Activated naive CD4-positive, alpha-beta T cell treated with anti-CD3 and anti-CD28 coated beads for 36 hours (primary cell): ENCODE measurements at regions not wholly inside any gene's neighbourhood (a gene's known extent, or its start where the extent isn't known, plus 50 kb on each side); places are given as distances from the start of the nearest gene placed in this dataset.
"Not testable (repeated sequence)": the region's sequence is repeated elsewhere in the genome, so short reads cannot be mapped to it uniquely, and the experiment has no call there.

ENCODE experiments used
- CTCF ChIA-PET: fragments of 350-600 bp; sonication (Branson Sonifier 250); formaldehyde crosslinking; loops from one replicate; lab custom pipeline; 2021; ENCODE audit warnings: antibody characterized with exemption; lab: Charles Lee
- DNase-seq: peaks from one replicate; pipeline ENCODE4 v3.0.0-alpha.2; 2020
- H3K27ac Mint-ChIP-seq: one replicate; pipeline ENCODE4 v1.8.0; 2021; ENCODE audit warnings: mild to moderate bottlenecking, mixed read lengths
- H3K27me3 Mint-ChIP-seq: one replicate; pipeline ENCODE4 v1.8.0; 2021; ENCODE audit warnings: low read depth, mixed read lengths
- H3K36me3 Mint-ChIP-seq: one replicate; pipeline ENCODE4 v1.8.0; 2021; ENCODE audit warnings: low read depth, mixed read lengths
- H3K4me1 Mint-ChIP-seq: one replicate; pipeline ENCODE4 v1.8.0; 2021; ENCODE audit warnings: low read depth, mixed read lengths
- H3K4me3 Mint-ChIP-seq: one replicate; pipeline ENCODE4 v1.8.0; 2021; ENCODE audit warnings: mild to moderate bottlenecking, moderate library complexity, mixed read lengths
- H3K9me3 Mint-ChIP-seq: one replicate; pipeline ENCODE4 v1.8.0; 2021; ENCODE audit warnings: mixed read lengths
- intact Hi-C: fragments of 100-400 bp; cut with micrococcal nuclease; formaldehyde crosslinking; loops from one replicate; pipeline ENCODE4 v1.15.1; 2023

- peak; percentile 5 for DNase-seq
- H3K27ac Mint-ChIP-seq = no peak overlapping the region
- CTCF ChIA-PET = no interaction called here
- H3K9me3 Mint-ChIP-seq = peaks cover 4% of the 10 kb centered on the region
- H3K4me1 Mint-ChIP-seq = no peaks in the 10 kb centered on the region
- H3K4me3 Mint-ChIP-seq = no peak overlapping the region
- intact Hi-C loops = no loop called here
- H3K27me3 Mint-ChIP-seq = peaks cover 2% of the 10 kb centered on the region
- no peaks in the 10 kb centered on the region for H3K36me3 Mint-ChIP-seq
These were observed 787.7 kb downstream of the MCTP2 start for GRCh38 chr15:95018888-95019545.

- peaks cover 2% of the 10 kb centered on the region for H3K27me3 Mint-ChIP-seq
- no peaks in the 10 kb centered on the region for H3K36me3 Mint-ChIP-seq
- H3K27ac Mint-ChIP-seq = no peak overlapping the region
- intact Hi-C loops = loop anchor here (10.0 kb wide), 1 partner anchor 435 kb away; no protein-coding TSS in a partner anchor
- H3K9me3 Mint-ChIP-seq = peaks cover 4% of the 10 kb centered on the region
- DNase-seq = no peak
- CTCF ChIA-PET = no interaction called here
- no peak overlapping the region for H3K4me3 Mint-ChIP-seq
- no peaks in the 10 kb centered on the region for H3K4me1 Mint-ChIP-seq
These were observed 788.5 kb downstream of the MCTP2 start for GRCh38 chr15:95019907-95020306.

GRCh38 chr15:95021816-95022215, 790.5 kb downstream of the MCTP2 start:
- intact Hi-C loops = loop anchor here (10.0 kb wide), 1 partner anchor 437 kb away; no protein-coding TSS in a partner anchor
- Mint-ChIP-seq H3K4me1 (no peaks in the 10 kb centered on the region), H3K4me3 (no peak overlapping the region), H3K9me3 (peaks cover 4% of the 10 kb centered on the region), H3K27me3 (peaks cover 5% of the 10 kb centered on the region), H3K36me3 (no peaks in the 10 kb centered on the region), H3K27ac (no peak overlapping the region)
- CTCF ChIA-PET = no interaction called here
- DNase-seq = no peak

GRCh38 chr15:95024351-95024750, 793.0 kb downstream of the MCTP2 start:
- Mint-ChIP-seq H3K36me3 (no peaks in the 10 kb centered on the region), H3K27me3 (peaks cover 9% of the 10 kb centered on the region), H3K9me3 (peaks cover 4% of the 10 kb centered on the region), H3K27ac (no peak overlapping the region), H3K4me1 (no peaks in the 10 kb centered on the region), H3K4me3 (no peak overlapping the region)
- intact Hi-C loops = loop anchor here (10.0 kb wide), 1 partner anchor 440 kb away; no protein-coding TSS in a partner anchor
- DNase-seq = no peak
- CTCF ChIA-PET = interaction anchor here (0.7 to 1.8 kb wide), 3 partner anchors 11 to 251 kb away, joined by 3 to 5 read pairs (median 3); no protein-coding TSS in a partner anchor

- no peak overlapping the region for H3K27ac Mint-ChIP-seq
- H3K4me3 Mint-ChIP-seq = no peak overlapping the region
- CTCF ChIA-PET = interaction anchor here (1.3 kb wide), 1 partner anchor 32 kb away, joined by 3 read pairs; no protein-coding TSS in a partner anchor
- intact Hi-C loops = loop anchor here (10.0 kb wide), 1 partner anchor 441 kb away; no protein-coding TSS in a partner anchor
- no peaks in the 10 kb centered on the region for H3K36me3 Mint-ChIP-seq
- H3K27me3 Mint-ChIP-seq = peaks cover 6% of the 10 kb centered on the region
- peaks cover 6% of the 10 kb centered on the region for H3K9me3 Mint-ChIP-seq
- no peaks in the 10 kb centered on the region for H3K4me1 Mint-ChIP-seq
- DNase-seq = peak; percentile 43
These were observed 794.8 kb downstream of the MCTP2 start for GRCh38 chr15:95025924-95026728.

- Mint-ChIP-seq H3K36me3 (no peaks in the 10 kb centered on the region), H3K9me3 (peaks cover 5% of the 10 kb centered on the region), H3K27ac (no peak overlapping the region), H3K4me3 (no peak overlapping the region), H3K4me1 (no peaks in the 10 kb centered on the region), H3K27me3 (peaks cover 6% of the 10 kb centered on the region)
- intact Hi-C loops = loop anchor here (10.0 kb wide), 1 partner anchor 443 kb away; no protein-coding TSS in a partner anchor
- CTCF ChIA-PET = no interaction called here
- DNase-seq = no peak
These were observed 796.6 kb downstream of the MCTP2 start for GRCh38 chr15:95027981-95028380.

- peaks cover 6% of the 10 kb centered on the region for H3K27me3 Mint-ChIP-seq
- no peak overlapping the region for H3K27ac Mint-ChIP-seq
- H3K36me3 Mint-ChIP-seq = no peaks in the 10 kb centered on the region
- CTCF ChIA-PET = no interaction called here
- H3K4me1 Mint-ChIP-seq = no peaks in the 10 kb centered on the region
- no peak for DNase-seq
- no peak overlapping the region for H3K4me3 Mint-ChIP-seq
- H3K9me3 Mint-ChIP-seq = peaks cover 5% of the 10 kb centered on the region
- intact Hi-C loops = no loop called here
These were observed 800.8 kb downstream of the MCTP2 start for GRCh38 chr15:95032156-95032555.

GRCh38 chr15:95035106-95035505, 803.7 kb downstream of the MCTP2 start:
- no peak overlapping the region for H3K4me3 Mint-ChIP-seq
- no peak for DNase-seq
- no peaks in the 10 kb centered on the region for H3K4me1 Mint-ChIP-seq
- H3K27me3 Mint-ChIP-seq = peaks cover 2% of the 10 kb centered on the region
- peaks cover 5% of the 10 kb centered on the region for H3K9me3 Mint-ChIP-seq
- no peaks in the 10 kb centered on the region for H3K36me3 Mint-ChIP-seq
- CTCF ChIA-PET = interaction anchor here (0.6 to 1.2 kb wide), 2 partner anchors 11 to 223 kb away, joined by 4 to 5 read pairs; no protein-coding TSS in a partner anchor
- no peak overlapping the region for H3K27ac Mint-ChIP-seq
- intact Hi-C loops = no loop called here

GRCh38 chr15:95041297-95041696, 809.9 kb downstream of the MCTP2 start:
- no peaks in the 10 kb centered on the region for H3K27me3 Mint-ChIP-seq
- H3K4me3 Mint-ChIP-seq = no peak overlapping the region
- CTCF ChIA-PET = interaction anchor here (0.6 kb wide), 1 partner anchor 1076 kb away, joined by 3 read pairs; no protein-coding TSS in a partner anchor
- no peaks in the 10 kb centered on the region for H3K4me1 Mint-ChIP-seq
- no peaks in the 10 kb centered on the region for H3K36me3 Mint-ChIP-seq
- no peak for DNase-seq
- no peak overlapping the region for H3K27ac Mint-ChIP-seq
- no peaks in the 10 kb centered on the region for H3K9me3 Mint-ChIP-seq
- intact Hi-C loops = no loop called here

GRCh38 chr15:95043236-95043932, 812.0 kb downstream of the MCTP2 start:
- H3K36me3 Mint-ChIP-seq, H3K4me3 Mint-ChIP-seq, intact Hi-C loops, DNase-seq, H3K4me1 Mint-ChIP-seq, CTCF ChIA-PET, H3K27ac Mint-ChIP-seq, H3K27me3 Mint-ChIP-seq: not testable (repeated sequence)
- peaks cover 11% of the 10 kb centered on the region for H3K9me3 Mint-ChIP-seq

- Mint-ChIP-seq H3K4me1 (no peaks in the 10 kb centered on the region), H3K27me3 (no peaks in the 10 kb centered on the region), H3K36me3 (no peaks in the 10 kb centered on the region), H3K4me3 (no peak overlapping the region), H3K27ac (no peak overlapping the region), H3K9me3 (peaks cover 15% of the 10 kb centered on the region)
- CTCF ChIA-PET = no interaction called here
- intact Hi-C loops = no loop called here
- no peak for DNase-seq
These were observed 812.6 kb downstream of the MCTP2 start for GRCh38 chr15:95043933-95044313.

GRCh38 chr15:95044745-95045417, 813.5 kb downstream of the MCTP2 start:
- Mint-ChIP-seq H3K4me3 (no peak overlapping the region), H3K27ac (no peak overlapping the region), H3K36me3 (no peaks in the 10 kb centered on the region), H3K4me1 (no peaks in the 10 kb centered on the region), H3K9me3 (peaks cover 21% of the 10 kb centered on the region), H3K27me3 (no peaks in the 10 kb centered on the region)
- DNase-seq = no peak
- intact Hi-C loops = no loop called here
- CTCF ChIA-PET = no interaction called here
